ENCODE measurements at regions not wholly inside any gene's neighbourhood (a gene's known extent, or its start where the extent isn't known, plus 50 kb on each side); places are given as distances from the start of the nearest gene placed in this dataset.

DNA sequence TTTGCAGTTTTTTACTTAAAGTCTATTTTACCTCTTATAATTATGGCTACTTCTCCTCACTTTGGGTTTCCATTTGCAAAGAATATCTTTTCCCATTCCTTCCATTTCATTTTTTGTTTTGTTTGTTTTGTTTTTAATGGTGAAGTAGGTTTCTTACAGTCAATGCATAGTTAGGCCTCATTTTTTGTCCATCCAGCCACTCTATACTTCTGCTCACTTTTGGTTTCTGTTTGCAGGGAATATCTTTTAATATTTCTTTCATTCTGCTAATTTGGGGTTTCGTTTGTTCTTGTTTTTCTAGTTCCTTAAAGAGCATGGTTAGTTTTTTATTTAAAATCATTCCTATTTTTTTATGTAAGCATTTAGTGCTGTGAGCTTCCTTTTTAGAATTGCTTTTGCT is 339.4 kb downstream of the GRB14 start:
- TF ChIP-seq, protein P1, sequence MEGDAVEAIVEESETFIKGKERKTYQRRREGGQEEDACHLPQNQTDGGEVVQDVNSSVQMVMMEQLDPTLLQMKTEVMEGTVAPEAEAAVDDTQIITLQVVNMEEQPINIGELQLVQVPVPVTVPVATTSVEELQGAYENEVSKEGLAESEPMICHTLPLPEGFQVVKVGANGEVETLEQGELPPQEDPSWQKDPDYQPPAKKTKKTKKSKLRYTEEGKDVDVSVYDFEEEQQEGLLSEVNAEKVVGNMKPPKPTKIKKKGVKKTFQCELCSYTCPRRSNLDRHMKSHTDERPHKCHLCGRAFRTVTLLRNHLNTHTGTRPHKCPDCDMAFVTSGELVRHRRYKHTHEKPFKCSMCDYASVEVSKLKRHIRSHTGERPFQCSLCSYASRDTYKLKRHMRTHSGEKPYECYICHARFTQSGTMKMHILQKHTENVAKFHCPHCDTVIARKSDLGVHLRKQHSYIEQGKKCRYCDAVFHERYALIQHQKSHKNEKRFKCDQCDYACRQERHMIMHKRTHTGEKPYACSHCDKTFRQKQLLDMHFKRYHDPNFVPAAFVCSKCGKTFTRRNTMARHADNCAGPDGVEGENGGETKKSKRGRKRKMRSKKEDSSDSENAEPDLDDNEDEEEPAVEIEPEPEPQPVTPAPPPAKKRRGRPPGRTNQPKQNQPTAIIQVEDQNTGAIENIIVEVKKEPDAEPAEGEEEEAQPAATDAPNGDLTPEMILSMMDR (IDR thresholded peaks at IDR 0.05; ENCODE audit: extremely low read depth, missing control alignments): no peak
- no peak for DNase-seq (ENCODE audit: low spot score)

DNA sequence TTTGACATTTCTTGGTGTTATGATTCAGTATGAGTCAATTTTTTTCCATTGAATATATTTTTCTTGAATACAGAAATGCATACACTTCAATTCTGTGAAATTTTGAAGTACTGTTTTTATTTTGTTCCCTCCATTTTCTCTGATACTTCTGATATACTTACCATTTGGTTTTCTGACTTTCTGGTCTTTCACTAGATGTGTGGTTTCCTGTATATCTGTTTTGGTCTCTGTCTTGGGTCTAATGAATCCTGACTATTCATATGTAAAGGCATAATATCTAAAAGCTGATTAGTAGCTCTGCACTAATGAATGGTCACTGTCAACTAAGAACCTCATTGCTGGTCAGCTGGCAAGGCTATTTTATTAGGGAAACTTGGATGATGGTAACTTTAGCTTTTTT is 345.6 kb downstream of the GRB14 start:
- no peak for DNase-seq (ENCODE audit: low spot score)
- TF ChIP-seq, protein P1 (IDR thresholded peaks at IDR 0.05; ENCODE audit: extremely low read depth, missing control alignments): no peak

DNA sequence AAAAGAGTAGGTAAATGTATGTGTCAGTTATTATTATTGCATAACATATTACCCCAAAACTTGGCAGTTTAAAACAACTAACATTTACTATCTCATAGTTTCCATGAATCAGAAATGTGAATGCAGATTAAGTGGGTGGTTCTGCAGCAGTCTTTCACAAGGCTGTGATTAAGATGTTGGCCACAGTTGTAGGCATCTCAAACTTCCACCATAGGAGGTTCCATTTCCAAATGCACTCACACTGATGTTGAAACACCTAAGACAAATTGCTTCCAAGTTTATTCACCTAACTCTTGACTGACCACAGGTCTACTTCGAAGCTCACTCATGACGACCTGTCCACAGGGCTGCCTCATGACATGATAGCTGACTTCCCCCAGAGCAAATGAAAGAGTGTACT is 360.8 kb downstream of the GRB14 start:
- TF ChIP-seq, protein P1 (IDR thresholded peaks at IDR 0.05; ENCODE audit: extremely low read depth, missing control alignments): no peak
- no peak for DNase-seq (ENCODE audit: low spot score)

DNA sequence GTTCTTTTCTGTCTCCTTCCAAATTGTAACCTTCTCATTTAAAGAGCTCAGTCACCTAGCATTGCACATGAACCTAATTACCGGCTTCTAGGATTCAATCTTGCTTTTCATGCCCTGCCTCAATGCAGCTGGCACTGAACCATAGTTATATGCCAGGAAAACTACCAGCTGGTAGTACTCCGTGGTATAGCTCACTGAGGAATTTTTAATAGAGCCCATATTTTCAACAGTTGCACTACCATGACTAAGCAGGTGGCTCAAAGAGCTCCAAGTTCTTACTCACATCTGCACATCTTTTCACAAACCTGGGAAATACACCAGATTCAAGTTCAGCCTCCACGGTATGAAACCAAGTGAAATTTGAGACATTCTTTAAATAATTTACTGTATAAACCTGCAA is 363.5 kb downstream of the GRB14 start:
- TF ChIP-seq, protein P1 (IDR thresholded peaks at IDR 0.05; ENCODE audit: extremely low read depth, missing control alignments): no peak
- DNase-seq (ENCODE audit: low spot score): no peak

DNA sequence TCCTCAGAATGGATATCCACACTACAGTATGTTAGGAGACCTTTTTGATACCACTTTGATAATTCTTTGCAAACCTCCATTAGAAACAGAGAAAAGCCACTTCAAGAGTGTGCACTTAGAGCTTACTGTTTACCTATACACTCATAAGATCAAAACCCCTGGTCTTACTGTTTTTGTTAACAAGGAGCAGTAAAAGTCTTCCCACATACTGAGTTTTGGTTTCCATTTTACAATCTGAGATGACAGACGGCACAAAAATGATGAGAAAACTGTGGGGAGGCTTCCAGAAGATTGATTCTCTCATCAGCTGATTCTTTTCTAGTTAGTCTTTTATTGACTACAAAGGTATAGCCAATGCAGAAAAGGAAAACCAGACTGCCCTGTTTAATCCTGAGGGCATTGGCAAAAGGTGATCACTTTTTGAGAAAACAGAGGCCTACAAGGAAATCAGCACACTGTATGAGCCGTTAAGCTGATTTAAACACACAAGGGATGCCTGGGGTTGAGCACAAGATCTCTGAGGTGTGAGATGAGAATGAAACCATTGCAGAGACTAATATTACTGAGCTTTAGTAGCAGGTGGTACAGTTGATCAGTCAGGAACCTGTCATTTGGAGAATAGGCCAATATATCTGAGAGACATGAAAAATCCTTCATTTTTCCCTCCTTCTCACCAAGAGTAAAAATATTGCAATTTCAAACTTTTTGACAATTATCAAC is 368.6 kb downstream of the GRB14 start:
- DNase-seq (ENCODE audit: low spot score): peak; percentile 11

DNA sequence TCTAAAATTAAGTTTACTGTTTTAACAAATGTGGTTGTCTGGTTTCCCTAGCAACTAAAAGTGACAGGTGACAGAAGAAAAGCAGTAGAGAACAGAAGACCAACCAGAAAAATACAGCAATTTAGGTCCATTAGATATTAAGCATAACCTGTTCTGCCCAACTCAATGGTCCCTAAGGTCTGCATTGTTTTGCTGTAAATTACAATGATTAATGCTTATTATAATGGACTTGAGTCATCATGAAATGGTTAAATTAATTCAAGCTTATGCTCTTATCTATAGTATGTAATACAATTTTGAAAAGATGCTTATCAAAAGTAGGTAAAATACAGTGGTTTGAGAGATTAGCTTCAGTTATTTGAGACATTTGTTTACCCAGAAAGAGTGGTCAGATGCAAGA is 378.0 kb downstream of the GRB14 start:
- no peak for DNase-seq (ENCODE audit: low spot score)
- TF ChIP-seq, protein P1 (IDR thresholded peaks at IDR 0.05; ENCODE audit: extremely low read depth, missing control alignments): no peak

More for the DNA sequence above, 368.6 kb downstream of the GRB14 start:
- TF ChIP-seq, protein P1 (IDR thresholded peaks at IDR 0.05; ENCODE audit: extremely low read depth, missing control alignments): no peak

DNA sequence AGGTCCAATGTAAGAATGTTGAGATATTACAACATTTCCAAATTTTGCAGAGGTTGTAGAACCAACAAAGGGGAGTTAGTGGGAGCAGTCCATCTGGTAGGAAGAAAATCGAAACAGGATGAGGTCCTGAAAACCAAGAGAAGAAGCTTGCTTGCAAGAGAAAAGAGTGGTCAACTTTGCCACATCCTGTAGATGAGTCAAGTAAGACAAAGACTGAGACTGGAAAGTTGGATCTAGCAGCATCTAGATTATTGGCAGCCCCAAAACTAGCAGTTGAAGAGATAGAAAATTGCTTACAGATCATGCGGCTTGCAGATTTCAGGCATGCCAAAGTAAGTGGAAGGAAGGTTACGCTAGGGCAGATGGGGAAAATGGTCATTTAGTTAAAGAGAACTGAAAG is 378.9 kb downstream of the GRB14 start:
- no peak for DNase-seq (ENCODE audit: low spot score)
- TF ChIP-seq, protein P1 (IDR thresholded peaks at IDR 0.05; ENCODE audit: extremely low read depth, missing control alignments): no peak

All from GM20000 (cell line).